HepG2 (cell line): ENCODE measurements at regions not wholly inside any gene's neighbourhood (a gene's known extent, or its start where the extent isn't known, plus 50 kb on each side); places are given as distances from the start of the nearest gene placed in this dataset.

Experiments used
- ATAC-seq: fragments of 200-7000 bp; cut with Tn5 transposase; 3 replicates; pipeline ENCODE4 v1.9.1; 2020; ENCODE audit warnings: mild to moderate bottlenecking, moderate library complexity
- BruUV-seq: library from RNA; stranded (reverse); fragments of 400-500 nt; replicated peaks from 2 replicates; lab custom pipeline; 2021; lab: Mats Ljungman, UMichigan
- CTCF ChIA-PET: fragments of 300-600 bp; formaldehyde crosslinking; extraction: SDS; loops from one replicate; lab custom pipeline; 2021; ENCODE audit warnings: low total read pairs, inconsistent platforms, low intra/inter-chr PET ratio; lab: Yijun Ruan, JAX
- POLR2A ChIA-PET: fragments of 350-600 bp; sonication (Branson Sonifier 250); formaldehyde crosslinking; loops from one replicate; lab custom pipeline; 2020; ENCODE audit warnings: antibody characterized with exemption, inconsistent platforms; lab: Yijun Ruan, JAX
- DNase-seq: peaks from one replicate; pipeline ENCODE4 v3.0.0-alpha.2; 2015; ENCODE audit warnings: low spot score
- FAIRE-seq: peaks from 3 replicates; lab custom pipeline; 2011; peaks lifted over from hg19 to GRCh38; lab: Jason Lieb, UNC
- H2AFZ ChIP-seq: one replicate; pipeline ENCODE4 v1.6.1; 2011; ENCODE audit warnings: low read length, inconsistent platforms
- H3K27ac ChIP-seq: fragments of 300-600 bp; 3 replicates; pipeline ENCODE4 v1.8.0; 2011; ENCODE audit warnings: mixed run types, mild to moderate bottlenecking, mixed read lengths, low read length, inconsistent platforms; ENCODE audit not compliant: insufficient read depth; ENCODE audit errors: extremely low read length
- H3K27me3 ChIP-seq, 2 experiments: fragments of 200-600 bp in 1 of 2; 2 replicates in 1 of 2; 3 replicates in 1 of 2; pipeline versions ENCODE4 v1.6.0 to v1.8.0; 2011; ENCODE audit warnings: low read length in 2 of 2, mild to moderate bottlenecking in 2 of 2, moderate library complexity in 2 of 2, inconsistent platforms in 1 of 2; ENCODE audit not compliant: insufficient read depth in 2 of 2, control insufficient read depth in 1 of 2
- H3K36me3 ChIP-seq, 2 experiments: fragments of 200-600 bp in 1 of 2; replicated peaks in 1 of 2; 2 replicates in 1 of 2; 3 replicates in 1 of 2; pipeline versions ENCODE4 v1.5.1 to v1.8.0; 2011; ENCODE audit warnings: low read length in 2 of 2, inconsistent platforms in 1 of 2; ENCODE audit not compliant: insufficient read depth in 2 of 2, control insufficient read depth in 1 of 2
- H3K4me1 ChIP-seq: 2 replicates; pipeline ENCODE4 v1.5.1; 2012; ENCODE audit warnings: low read length, inconsistent platforms; ENCODE audit not compliant: insufficient read depth
- H3K4me2 ChIP-seq: 2 replicates; pipeline ENCODE4 v1.6.0; 2011; ENCODE audit warnings: low read depth, low read length, inconsistent platforms
- H3K4me3 ChIP-seq, 3 experiments: fragments of 200-600 bp in 1 of 3; sonication (generic), shearing (Covaris generic) in 1 of 3; replicated peaks in 1 of 3; 2 replicates each; pipeline ENCODE4 v1.5.1; 2011 to 2016; ENCODE audit warnings: low read length in 3 of 3, inconsistent platforms in 2 of 3, low read depth in 2 of 3, mild to moderate bottlenecking in 2 of 3, control low read depth in 1 of 3, mixed read lengths in 1 of 3; ENCODE audit not compliant: insufficient read depth in 1 of 3
- H3K79me2 ChIP-seq: one replicate; pipeline ENCODE4 v1.6.1; 2011; ENCODE audit warnings: low read length, inconsistent platforms; ENCODE audit not compliant: insufficient read depth
- H3K9ac ChIP-seq: 2 replicates; pipeline ENCODE4 v1.6.0; 2011; ENCODE audit warnings: mild to moderate bottlenecking, low read depth, low read length, inconsistent platforms; ENCODE audit not compliant: insufficient read depth
- H3K9me3 ChIP-seq: 2 replicates; pipeline ENCODE4 v1.5.1; 2012; ENCODE audit warnings: mild to moderate bottlenecking, low read length
- H4K20me1 ChIP-seq: 2 replicates; pipeline ENCODE4 v1.6.0; 2011; ENCODE audit warnings: inconsistent platforms, mild to moderate bottlenecking, low read length, moderate library complexity; ENCODE audit not compliant: insufficient read depth
- ATM ChIP-seq: fragments of 450-650 bp; IDR thresholded peaks from 2 replicates; pipeline ENCODE4 v1.7.1; 2017; ENCODE audit warnings: mild to moderate bottlenecking, borderline replicate concordance
- ELF1 ChIP-seq: sonication (generic); formaldehyde crosslinking; IDR thresholded peaks from 2 replicates; pipeline ENCODE4 v1.4.0; 2020; ENCODE audit warnings: missing genetic modification reagents
- GMEB2 ChIP-seq: IDR thresholded peaks from 2 replicates; pipeline ENCODE4 v1.6.1; 2016; ENCODE audit warnings: missing biosample characterization, missing genetic modification reagents, low read depth
- MLXIP ChIP-seq: sonication (generic); formaldehyde crosslinking; IDR thresholded peaks from 2 replicates; pipeline ENCODE4 v1.9.0; 2021; ENCODE audit warnings: missing genetic modification reagents, borderline replicate concordance
- STAG1 ChIP-seq: sonication (generic); formaldehyde crosslinking; IDR thresholded peaks from 2 replicates; pipeline ENCODE4 v1.4.0; 2020; ENCODE audit warnings: missing genetic modification reagents
- TFAP4 ChIP-seq: sonication (generic); IDR thresholded peaks from 2 replicates; pipeline ENCODE4 v1.6.1; 2016; ENCODE audit warnings: low read depth, borderline replicate concordance
- ZFYVE20 ChIP-seq: sonication (generic); formaldehyde crosslinking; IDR thresholded peaks from 2 replicates; pipeline ENCODE4 v1.8.0; 2023; ENCODE audit warnings: low read depth, mild to moderate bottlenecking, moderate library complexity, missing genetic modification reagents, borderline replicate concordance
- ZNF318 ChIP-seq: sonication (generic); formaldehyde crosslinking; IDR thresholded peaks from 2 replicates; pipeline ENCODE4 v1.4.0; 2020; ENCODE audit warnings: mild to moderate bottlenecking, missing genetic modification reagents
- ZNF343 ChIP-seq: sonication (generic); formaldehyde crosslinking; IDR thresholded peaks from 2 replicates; pipeline ENCODE4 v1.4.0; 2020; ENCODE audit warnings: mild to moderate bottlenecking, missing genetic modification reagents
- ZNF501 ChIP-seq: sonication (generic); formaldehyde crosslinking; IDR thresholded peaks from 2 replicates; pipeline ENCODE4 v1.5.1; 2020; ENCODE audit warnings: mild to moderate bottlenecking, moderate library complexity, missing genetic modification reagents
- ZNF552 ChIP-seq: sonication (generic); formaldehyde crosslinking; IDR thresholded peaks from 2 replicates; pipeline ENCODE4 v1.9.0; 2022; ENCODE audit warnings: missing genetic modification reagents, mild to moderate bottlenecking, borderline replicate concordance
- ZNF660 ChIP-seq: sonication (generic); formaldehyde crosslinking; IDR thresholded peaks from 2 replicates; pipeline ENCODE4 v1.5.1; 2020; ENCODE audit warnings: mild to moderate bottlenecking, low read depth, missing genetic modification reagents, borderline replicate concordance
- WGBS: methylation state at CpG from one replicate; pipeline ENCODE4 v1.1.6; 2017; ENCODE audit warnings: low lambda C conversion rate; 5-methylcytosine and 5-hydroxymethylcytosine counted together
- in situ Hi-C: cut with HindIII; loops from 2 replicates; pipeline ENCODE4 v1.10.0; 2017; ENCODE audit warnings: low pct_unique_long_range_greater_than_20kb; ENCODE audit not compliant: extremely low pct_ligation_motif_present
- intact Hi-C: fragments of 100-400 bp; cut with micrococcal nuclease; formaldehyde crosslinking; loops from one replicate; pipeline ENCODE4 v1.10.0; 2022; ENCODE audit not compliant: unreplicated experiment

- H3K4me2 ChIP-seq, result no peak overlapping the region
- no peak for TF ChIP-seq MLXIP (CRISPR knock-in tag)
- no peak for TF ChIP-seq ZNF501 (CRISPR knock-in tag)
- TF ChIP-seq ZNF660 (CRISPR knock-in tag), result no peak
- TF ChIP-seq ZNF552, result no peak
- no peak for TF ChIP-seq ZNF343 (CRISPR knock-in tag)
- TF ChIP-seq ZFYVE20, result no peak
- no peak for TF ChIP-seq TFAP4
- TF ChIP-seq GMEB2 (CRISPR knock-in tag), result no peak
- no peak for TF ChIP-seq ELF1 (CRISPR knock-in tag)
- TF ChIP-seq STAG1 (CRISPR knock-in tag), result no peak
- TF ChIP-seq ATM, result no peak
- no peak for TF ChIP-seq ZNF318 (CRISPR knock-in tag)
Observed at GRCh38 chr12:46442239-46442638, 69.7 kb upstream of the SLC38A2 start.

More at GRCh38 chr12:46442239-46442638, 69.7 kb upstream of the SLC38A2 start:
- Histone ChIP-seq H3K79me2 (no peaks in the 10 kb centered on the region), H3K4me1 (peaks cover 38% of the 10 kb centered on the region), H4K20me1 (no peaks in the 10 kb centered on the region), H3K9me3 (no peaks in the 10 kb centered on the region), H3K9ac (no peak overlapping the region), H3K36me3 (no peaks in the 10 kb centered on the region), H3K27ac (no peak overlapping the region), H3K4me3 (no peak overlapping the region), H3K27me3 (no peaks in the 10 kb centered on the region), H2AFZ (no peak overlapping the region)
- WGBS, result 92% methylated on average over 3 of the region's 3 CpGs
- no peak for DNase-seq
- POLR2A ChIA-PET, result interaction anchor here (1.3 kb wide), 1 partner anchor 14 kb away, joined by 3 read pairs; no protein-coding TSS in a partner anchor
- no TSS peak for BruUV-seq
- intact Hi-C loops, result no loop called here
- ATAC-seq, result no peak
- CTCF ChIA-PET, result no interaction called here
- in situ Hi-C loops, result no loop called here
- FAIRE-seq, result no peak
